Heart right ventricle (tissue), 16 donors: ENCODE measurements at regions not wholly inside any gene's neighbourhood (a gene's known extent, or its start where the extent isn't known, plus 50 kb on each side); places are given as distances from the start of the nearest gene placed in this dataset.

Experiments used
- ATAC-seq, 8 donors: fragments of 200-7000 bp; cut with Tn5 transposase; one replicate each; pipeline ENCODE4 v1.9.1; 2020; ENCODE audit warnings: mild to moderate bottlenecking in 8 of 8, moderate library complexity in 8 of 8, moderate number of reproducible peaks in 1 of 8
- DNase-seq, 2 donors: peaks; one replicate each; pipeline ENCODE4 v3.0.0-alpha.2; 2020
- H3K27ac ChIP-seq, 10 donors: fragments of 200-600 bp; sonication (generic) in 2 of 10; one replicate each; pipeline versions ENCODE4 v1.5.0 to v1.8.0; 2020 to 2022; ENCODE audit warnings: mild to moderate bottlenecking in 3 of 10
- H3K27me3 ChIP-seq, 7 donors: fragments of 200-600 bp; one replicate each; pipeline ENCODE4 v1.8.0; 2021 to 2022; ENCODE audit warnings: mild to moderate bottlenecking in 2 of 7
- H3K36me3 ChIP-seq, 9 donors: fragments of 200-600 bp; sonication (generic) in 1 of 9; one replicate each; pipeline versions ENCODE4 v1.5.0 to v1.8.0; 2020 to 2022; ENCODE audit warnings: mild to moderate bottlenecking in 2 of 9
- H3K4me1 ChIP-seq, 9 donors: fragments of 200-600 bp; sonication (generic) in 1 of 9; one replicate each; pipeline versions ENCODE4 v1.5.0 to v1.8.0; 2020 to 2022; ENCODE audit warnings: mild to moderate bottlenecking in 4 of 9
- H3K4me3 ChIP-seq, 10 donors: fragments of 200-600 bp; sonication (generic) in 2 of 10; one replicate each; pipeline versions ENCODE4 v1.5.0 to v1.8.0; 2020 to 2022; ENCODE audit warnings: mild to moderate bottlenecking in 7 of 10, moderate library complexity in 2 of 10
- H3K9me3 ChIP-seq, 11 donors: fragments of 200-600 bp in 10 of 11; sonication (generic) in 2 of 11; one replicate each; pipeline versions ENCODE4 v1.5.0 to v1.8.0; 2013 to 2022; ENCODE audit warnings: mild to moderate bottlenecking in 2 of 11, control low read depth in 1 of 11, moderate library complexity in 1 of 11
- WGBS, 2 donors: extraction: QIAGEN DNeasy Blood & Tissue Kit; methylation state at CpG; one replicate each; pipeline ENCODE4 v1.1.7; 2013; ENCODE audit warnings: inconsistent platforms in 1 of 2; 5-methylcytosine and 5-hydroxymethylcytosine counted together
- intact Hi-C, 10 donors: fragments of 100-400 bp; cut with DNase I; formaldehyde crosslinking; loops; one replicate each; pipeline versions ENCODE4 v1.11.1 to v1.14.2; 2022
- TF ChIP-seq, protein P1 (sequence below), 9 donors: fragments of 200-600 bp; sonication (generic) in 2 of 9; IDR thresholded peaks; one replicate each; pipeline versions ENCODE4 v1.5.0 to v1.8.0; 2021 to 2022; ENCODE audit warnings: antibody characterized with exemption in 9 of 9, mild to moderate bottlenecking in 5 of 9, moderate library complexity in 1 of 9
- donor health status: Arrhythmogenic right ventricular cardiomyopathy.
- donor health status: ischemic (EF 13 %, LVEDD 7.1; RV severe dilation, severe dysfunction).
- donor health status: healthy with polysubstance abuse.
- donor health status: DM: no; HTN: yes; CAD: no.
- donor health status: DM: no; HTN: no; CAD: no.
- donor health status: ischemic (EF 25% LVEDD 6.9; RV normal size, moderate dysfunction).
- donor health status: ischemic (EF 25% LVEDD 5.7; RV mildly dilated, moderate dysfunction).
- donor health status: healthy.
- donor health status: DM: yes; HTN: yes; CAD: no.
- donor health status: Ischemic cardiomyopathy.
- donor health status: ischemic (EF 35%, LVEDD 5.7; RV mildly dilated, moderate dysfunction).
- donor health status: nonischemic (EF 11% LVEDD 7.7; RV severe dilation, severe dysfunction).
- donor health status: DM: yes; HTN: yes; CAD: no.
- donor health status: PGD.
- donor health status: ischemic (EF 29% LVEDD 5.4; RV normal size, mild dysfunction).
- donor health status: nonischemic (EF 23%, LVEDD 6.1; RV moderate dilation, normal function).

DNA sequence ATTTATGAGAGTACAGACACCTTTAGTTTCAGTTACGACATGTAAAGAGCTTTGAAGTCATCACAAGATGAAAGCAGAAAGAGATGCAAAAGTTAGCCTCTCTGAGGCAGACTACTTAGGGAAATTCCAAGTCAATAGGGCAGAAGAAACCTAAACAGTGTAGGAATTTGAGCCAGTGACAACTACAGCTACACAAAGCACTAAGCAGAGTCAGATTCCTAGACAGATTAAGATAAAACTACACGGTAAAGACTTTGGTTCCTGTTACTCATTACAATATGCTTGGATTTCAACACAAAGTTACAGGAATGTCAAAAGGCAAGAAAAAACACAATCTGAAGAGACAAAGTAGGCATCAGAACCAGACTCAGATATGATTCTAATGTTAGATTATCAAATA is 1302.3 kb downstream of the FSCB start:
- ATAC-seq, result no peak
- H3K4me1 ChIP-seq, result no peaks in the 10 kb centered on the region
- H3K27ac ChIP-seq, result no peak overlapping the region
- no peaks in the 10 kb centered on the region for H3K27me3 ChIP-seq
- no peak overlapping the region for H3K4me3 ChIP-seq
- peaks cover 0 to 6% (median 0%) of the 10 kb centered on the region in 11 donors for H3K9me3 ChIP-seq
- no peaks in the 10 kb centered on the region for H3K36me3 ChIP-seq
- whole genome bisulfite sequencing, 2 donors, result 46 to 48% methylated on average over 2 of the region's 2 CpGs
- DNase-seq, result no peak
- intact Hi-C loops, result no loop called here
- TF ChIP-seq, protein P1, sequence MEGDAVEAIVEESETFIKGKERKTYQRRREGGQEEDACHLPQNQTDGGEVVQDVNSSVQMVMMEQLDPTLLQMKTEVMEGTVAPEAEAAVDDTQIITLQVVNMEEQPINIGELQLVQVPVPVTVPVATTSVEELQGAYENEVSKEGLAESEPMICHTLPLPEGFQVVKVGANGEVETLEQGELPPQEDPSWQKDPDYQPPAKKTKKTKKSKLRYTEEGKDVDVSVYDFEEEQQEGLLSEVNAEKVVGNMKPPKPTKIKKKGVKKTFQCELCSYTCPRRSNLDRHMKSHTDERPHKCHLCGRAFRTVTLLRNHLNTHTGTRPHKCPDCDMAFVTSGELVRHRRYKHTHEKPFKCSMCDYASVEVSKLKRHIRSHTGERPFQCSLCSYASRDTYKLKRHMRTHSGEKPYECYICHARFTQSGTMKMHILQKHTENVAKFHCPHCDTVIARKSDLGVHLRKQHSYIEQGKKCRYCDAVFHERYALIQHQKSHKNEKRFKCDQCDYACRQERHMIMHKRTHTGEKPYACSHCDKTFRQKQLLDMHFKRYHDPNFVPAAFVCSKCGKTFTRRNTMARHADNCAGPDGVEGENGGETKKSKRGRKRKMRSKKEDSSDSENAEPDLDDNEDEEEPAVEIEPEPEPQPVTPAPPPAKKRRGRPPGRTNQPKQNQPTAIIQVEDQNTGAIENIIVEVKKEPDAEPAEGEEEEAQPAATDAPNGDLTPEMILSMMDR (IDR thresholded peaks at IDR 0.05), result no peak

DNA sequence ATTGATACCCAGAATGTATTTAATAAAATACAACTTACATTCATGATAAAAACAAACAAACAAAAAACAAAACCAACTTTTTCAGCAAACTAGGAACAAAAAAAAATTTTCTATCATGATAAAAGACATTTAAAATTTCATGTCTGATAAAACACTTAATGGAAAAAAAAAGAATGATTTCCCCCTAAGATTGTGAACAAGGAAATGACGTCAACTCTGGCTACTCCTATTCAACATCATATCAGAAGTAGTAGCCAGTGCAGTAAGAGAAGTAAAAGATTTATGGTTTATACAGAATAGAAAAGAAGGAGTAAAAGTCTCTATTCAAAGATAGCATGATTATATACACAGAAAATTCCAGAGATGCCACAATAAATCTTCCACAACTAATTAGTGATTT is 1306.6 kb downstream of the FSCB start:
- 57 to 61% methylated on average over 1 of the region's 1 CpG for WGBS, 2 donors
- H3K36me3 ChIP-seq, result no peaks in the 10 kb centered on the region
- intact Hi-C loops, result no loop called here
- H3K4me3 ChIP-seq, result no peak overlapping the region
- TF ChIP-seq, protein P1 (IDR thresholded peaks at IDR 0.05), result no peak
- H3K9me3 ChIP-seq, result peaks cover 0 to 6% (median 0%) of the 10 kb centered on the region in 11 donors
- H3K27me3 ChIP-seq, result no peaks in the 10 kb centered on the region
- DNase-seq (no peak), ATAC-seq (no peak)
- no peaks in the 10 kb centered on the region for H3K4me1 ChIP-seq
- H3K27ac ChIP-seq, result no peak overlapping the region

- WGBS, 2 donors, result 72 to 82% methylated on average over 2 of the region's 2 CpGs
- Histone ChIP-seq H3K27me3 (no peaks in the 10 kb centered on the region), H3K36me3 (no peaks in the 10 kb centered on the region), H3K4me1 (no peaks in the 10 kb centered on the region), H3K4me3 (no peak overlapping the region), H3K27ac (no peak overlapping the region), H3K9me3 (peaks cover 0 to 2% (median 0%) of the 10 kb centered on the region in 11 donors)
- intact Hi-C loops, result no loop called here
- TF ChIP-seq, protein P1 (IDR thresholded peaks at IDR 0.05), result no peak
- ATAC-seq, result no peak
- DNase-seq, result no peak
These were observed 1308.6 kb downstream of the FSCB start for GRCh38 chr14:43198465-43198864.

GRCh38 chr14:43184540-43184939 is 1322.5 kb downstream of the FSCB start:
- TF ChIP-seq, protein P1 (IDR thresholded peaks at IDR 0.05), result no peak
- Histone ChIP-seq H3K4me3 (no peak overlapping the region), H3K4me1 (no peaks in the 10 kb centered on the region), H3K27ac (no peak overlapping the region), H3K9me3 (peaks cover 0 to 39% (median 5%) of the 10 kb centered on the region in 11 donors), H3K27me3 (no peaks in the 10 kb centered on the region), H3K36me3 (no peaks in the 10 kb centered on the region)
- 76 to 83% methylated on average over 3 of the region's 3 CpGs for WGBS, 2 donors
- ATAC-seq (no peak), DNase-seq (no peak)
- intact Hi-C loops, result no loop called here
